Left hindlimb (tissue), 1 donor: ENCODE measurements at regions not wholly inside any gene's neighbourhood (a gene's known extent, or its start where the extent isn't known, plus 50 kb on each side); places are given as distances from the start of the nearest gene placed in this dataset.
A peak's percentile ranks its signal among the peaks of the same experiment; 100 is the strongest.
"Not testable (repeated sequence)": the region's sequence is repeated elsewhere in the genome, so short reads cannot be mapped to it uniquely, and the experiment has no call there.

Source experiments
- DNase-seq: peaks from one replicate; pipeline ENCODE4 v3.0.0-alpha.2; 2018

DNA sequence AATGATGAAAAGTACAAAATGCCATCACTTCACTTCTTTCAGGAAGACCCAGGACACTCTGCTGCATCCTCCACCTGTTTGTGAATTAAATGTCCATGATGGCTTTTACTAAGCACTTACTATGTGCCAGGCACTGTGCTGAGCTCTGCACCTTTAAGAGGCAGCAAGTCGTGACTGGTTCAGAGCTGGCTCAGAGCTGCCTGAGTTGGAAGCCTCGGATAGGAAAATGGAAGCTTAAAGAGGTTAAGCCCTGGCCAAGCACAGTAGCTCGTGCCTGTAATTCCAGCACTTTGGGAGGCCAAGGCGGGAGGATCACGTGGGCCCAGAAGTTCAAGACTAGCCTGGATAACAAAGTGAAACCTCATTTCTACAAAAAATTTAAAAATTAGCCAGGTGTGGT, 95.6 kb downstream of the SNX5 start:
- DNase-seq: no peak

DNA sequence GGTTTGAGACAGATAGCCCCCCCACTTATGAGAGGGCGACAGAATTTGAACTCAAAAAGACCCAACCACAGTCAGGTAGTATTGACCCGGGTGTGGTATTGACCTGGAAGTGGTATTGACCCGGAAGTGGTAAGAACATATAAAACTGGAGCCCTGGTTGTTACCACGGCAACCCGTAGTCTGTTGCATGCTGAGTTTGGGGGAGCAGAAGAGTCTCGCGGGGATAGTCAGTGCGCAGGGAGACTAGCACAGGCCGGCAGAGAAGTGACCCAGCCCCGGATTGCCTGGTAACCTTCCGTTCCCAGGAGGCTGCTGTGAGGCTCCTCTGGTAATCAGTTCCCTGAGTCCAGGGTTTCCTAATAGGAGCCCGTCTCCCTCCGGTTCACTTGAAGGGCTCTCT, 96.2 kb downstream of the SNX5 start:
- DNase-seq: no peak

DNA sequence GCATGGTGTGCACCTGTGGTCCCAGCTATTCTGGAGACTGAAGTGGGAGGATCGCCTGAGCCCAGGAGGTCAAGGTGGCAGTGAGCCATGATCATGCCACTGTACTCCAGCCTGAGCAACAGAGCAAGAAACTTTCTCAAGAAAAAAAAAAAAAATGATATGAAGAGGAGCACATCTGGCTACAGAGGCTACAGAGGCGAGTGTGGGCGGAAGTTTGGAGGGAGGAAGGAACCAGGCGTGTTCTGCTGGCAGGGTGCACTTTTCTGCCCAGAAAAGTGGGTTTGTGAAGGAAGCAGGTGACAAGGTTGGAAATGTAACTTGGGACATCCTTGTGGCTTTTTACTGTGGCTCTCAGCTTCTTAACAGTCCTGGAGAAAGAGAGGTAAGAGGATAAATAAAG, 96.7 kb downstream of the SNX5 start:
- DNase-seq: no peak

DNA sequence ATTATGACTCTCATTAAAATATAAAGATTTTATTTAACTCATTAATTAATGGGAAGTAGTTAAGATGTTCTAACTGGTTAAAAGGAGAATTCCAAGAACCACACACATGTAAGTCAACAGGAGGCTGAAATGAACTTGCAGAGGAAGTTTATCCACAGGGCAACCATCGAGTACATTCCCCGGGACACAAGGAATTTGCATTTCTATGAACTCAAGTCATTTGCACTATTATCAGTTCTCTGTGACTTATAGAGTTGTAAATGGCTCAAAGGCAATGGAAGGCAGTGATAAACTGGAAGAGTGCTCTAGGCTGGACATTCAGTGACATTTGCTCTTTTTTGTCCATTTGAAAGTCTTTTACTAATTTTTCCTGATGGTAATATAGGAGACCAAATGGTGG, 97.4 kb downstream of the SNX5 start:
- no peak for DNase-seq

DNA sequence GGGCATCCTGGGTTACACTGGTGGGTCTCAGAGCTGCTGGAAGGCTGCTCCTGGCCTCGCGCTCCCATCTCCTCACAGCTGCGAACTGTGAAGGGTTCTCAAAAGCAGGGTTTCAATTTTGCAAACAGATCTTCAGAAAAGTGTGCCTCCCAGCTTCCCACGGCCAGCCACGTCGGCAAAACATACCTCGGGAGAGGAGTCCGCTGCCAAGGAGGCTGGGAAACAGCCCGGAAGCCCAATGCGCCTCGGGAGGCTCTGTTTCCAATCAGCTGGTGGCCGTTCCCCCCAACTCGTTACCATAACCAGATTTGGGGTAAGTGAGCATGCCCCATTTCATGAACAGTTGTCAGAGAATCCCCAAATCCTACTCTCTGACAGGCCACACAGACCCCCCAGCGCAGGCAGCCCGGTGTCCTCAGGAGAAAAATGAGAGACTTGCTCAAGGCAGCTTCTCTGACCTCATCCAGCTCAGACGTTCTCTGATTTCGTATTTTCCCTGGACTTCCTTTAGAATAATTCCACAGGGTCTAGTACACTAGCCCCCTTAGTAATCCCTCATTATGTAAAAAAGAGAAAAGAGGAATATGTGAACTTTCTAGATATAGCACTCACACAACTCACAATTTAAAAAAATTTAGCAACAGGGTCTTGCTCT, 98.4 kb downstream of the SNX5 start:
- DNase-seq: peak; percentile 73

DNA sequence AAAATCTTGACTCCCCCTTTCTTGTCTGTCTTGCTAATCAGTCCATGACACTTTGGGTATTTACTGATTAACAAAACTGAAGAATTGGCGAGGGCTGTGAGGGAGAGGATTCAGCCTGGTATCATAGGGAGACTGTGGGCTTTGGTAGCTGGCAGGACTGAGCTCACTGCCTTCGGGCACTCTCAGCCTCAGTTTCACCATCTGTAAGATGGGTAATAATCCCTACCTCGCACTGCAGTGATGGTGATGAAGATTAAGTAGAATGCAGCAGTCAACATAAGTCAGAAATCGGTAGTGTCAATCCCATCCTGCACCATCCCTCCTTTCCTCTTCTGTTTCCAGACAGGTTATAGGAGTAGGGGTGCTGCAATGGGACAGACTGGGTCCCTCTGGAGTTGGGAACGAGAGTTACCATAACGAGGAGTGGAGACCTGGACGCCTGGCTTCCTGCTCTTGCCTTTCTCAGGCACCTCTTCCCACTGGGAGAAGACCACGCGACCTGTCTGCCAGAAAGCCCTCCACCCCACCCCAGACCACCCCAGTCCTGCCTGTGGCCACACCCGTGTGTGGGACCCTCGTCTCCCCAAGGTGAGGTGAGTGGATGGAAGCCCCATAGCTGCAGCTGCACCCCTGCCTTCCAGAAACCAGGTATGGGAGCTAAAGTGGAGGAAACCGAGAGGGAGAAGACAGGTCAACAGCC, 99.1 kb downstream of the SNX5 start:
- no peak for DNase-seq

DNA sequence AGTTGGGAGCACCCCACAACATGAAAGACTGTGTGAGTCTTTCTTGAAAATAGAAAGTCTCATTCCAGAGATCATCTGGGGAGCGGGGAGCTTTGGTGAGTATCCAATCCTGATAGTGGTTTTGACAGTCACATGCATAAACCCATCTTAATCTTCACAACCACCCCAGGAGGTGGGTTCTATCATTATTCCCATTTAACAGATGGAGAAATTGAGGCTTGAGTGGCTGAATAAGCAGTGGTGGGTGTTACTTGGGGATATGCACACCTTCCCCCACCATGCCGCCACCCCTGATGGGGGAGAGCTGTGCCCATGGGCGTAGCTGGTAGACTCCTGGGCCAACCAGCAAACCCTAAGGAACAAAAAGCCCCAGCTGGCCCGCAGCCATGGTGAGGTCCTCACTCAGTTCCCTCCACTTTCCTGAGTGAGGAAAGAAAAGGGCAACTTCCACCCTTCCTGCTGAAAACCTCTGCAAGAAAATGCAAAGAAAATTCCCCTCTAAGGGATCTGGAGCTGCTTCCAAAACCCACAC, 99.8 kb downstream of the SNX5 start:
- DNase-seq: no peak

DNA sequence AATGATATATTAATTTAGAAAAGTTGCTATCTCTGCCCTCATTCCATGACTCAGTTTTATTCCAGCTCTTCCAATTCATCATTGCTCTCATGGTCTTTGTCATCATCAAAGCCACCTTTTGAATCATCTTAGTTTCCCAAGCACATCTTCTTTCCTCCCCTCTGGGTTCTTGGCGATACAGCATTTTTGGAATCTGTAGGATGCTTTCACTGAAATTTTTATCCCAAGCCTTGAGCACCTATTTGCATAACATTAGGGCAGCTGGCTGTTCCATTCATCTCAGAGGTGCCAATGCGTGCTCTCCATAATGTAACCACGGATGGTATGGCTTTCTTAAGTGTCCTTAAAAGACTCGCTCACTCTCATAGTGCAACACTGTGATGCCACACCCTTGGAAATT, 100.4 kb downstream of the SNX5 start:
- DNase-seq: no peak

DNA sequence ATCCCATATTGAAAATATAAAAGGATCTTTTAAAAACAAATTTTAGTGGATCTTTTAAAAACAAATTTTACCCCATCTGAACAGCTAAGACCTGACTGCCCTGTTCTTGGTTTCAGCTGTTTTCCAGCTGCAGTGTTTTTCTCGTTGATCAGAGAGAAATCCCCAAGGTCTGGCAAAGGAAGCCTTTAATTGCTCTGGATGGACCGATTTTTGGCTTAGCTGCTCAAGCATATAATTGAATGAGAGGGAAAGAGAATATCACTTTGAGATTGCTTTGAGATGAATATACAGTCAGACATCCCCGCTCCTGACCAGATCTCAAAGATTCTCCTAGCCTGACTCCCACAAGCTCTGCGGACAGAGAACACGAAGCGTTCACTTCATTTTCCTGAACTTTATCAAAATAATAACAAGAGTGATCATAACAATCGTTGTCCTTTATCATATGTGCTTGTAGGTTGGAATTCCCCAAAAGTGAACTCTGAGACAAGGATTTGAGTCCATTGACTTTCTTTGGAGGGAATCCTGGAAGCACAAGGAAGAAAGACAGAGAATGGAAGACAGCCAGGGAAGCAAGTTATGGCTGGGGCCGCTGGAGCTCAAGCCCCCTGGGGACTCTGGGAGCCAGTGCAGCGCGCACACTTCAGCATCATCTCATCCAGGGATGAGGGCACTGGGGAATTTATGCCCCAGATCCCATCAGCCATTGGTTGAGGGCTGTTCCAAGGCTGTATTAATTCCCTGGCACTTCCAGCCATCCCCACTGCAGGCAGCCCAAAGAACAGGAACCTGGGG, 101.3 kb downstream of the SNX5 start:
- no peak for DNase-seq

DNA sequence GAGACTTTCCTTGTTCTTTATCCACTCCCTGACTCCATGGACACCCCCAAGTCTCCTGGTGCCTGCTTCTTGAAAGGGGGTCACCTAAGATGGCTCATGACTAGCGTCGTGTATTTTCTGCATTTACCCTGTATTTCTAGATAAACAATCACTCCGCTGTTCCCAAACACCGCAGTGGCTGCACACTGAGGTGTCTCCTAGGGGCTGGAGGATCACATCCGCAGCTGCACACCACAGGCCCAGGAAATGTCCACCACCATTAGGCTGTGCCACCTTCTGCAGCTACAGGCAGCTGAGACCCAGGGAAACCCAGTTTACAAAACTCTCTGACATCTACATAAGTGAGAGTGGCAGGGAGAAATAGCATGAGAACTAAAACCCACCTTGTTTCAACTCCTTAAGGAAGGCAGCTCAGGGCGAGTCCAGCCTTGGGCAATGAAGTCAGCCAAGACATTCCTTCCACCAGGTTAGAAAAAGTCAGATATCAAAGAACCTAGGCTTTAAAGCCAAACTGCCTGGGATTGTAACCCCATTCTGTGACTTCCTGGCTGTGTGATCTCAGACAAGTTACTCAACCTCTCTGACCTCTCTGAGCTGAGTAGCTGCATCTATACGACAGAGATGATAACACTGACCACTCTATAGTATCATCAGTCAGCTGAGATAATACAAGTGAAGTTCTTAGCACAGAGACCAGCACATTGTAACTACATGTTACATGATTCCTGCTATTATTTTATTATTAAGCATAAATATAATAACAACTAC, 102.2 kb downstream of the SNX5 start:
- DNase-seq: no peak

DNA sequence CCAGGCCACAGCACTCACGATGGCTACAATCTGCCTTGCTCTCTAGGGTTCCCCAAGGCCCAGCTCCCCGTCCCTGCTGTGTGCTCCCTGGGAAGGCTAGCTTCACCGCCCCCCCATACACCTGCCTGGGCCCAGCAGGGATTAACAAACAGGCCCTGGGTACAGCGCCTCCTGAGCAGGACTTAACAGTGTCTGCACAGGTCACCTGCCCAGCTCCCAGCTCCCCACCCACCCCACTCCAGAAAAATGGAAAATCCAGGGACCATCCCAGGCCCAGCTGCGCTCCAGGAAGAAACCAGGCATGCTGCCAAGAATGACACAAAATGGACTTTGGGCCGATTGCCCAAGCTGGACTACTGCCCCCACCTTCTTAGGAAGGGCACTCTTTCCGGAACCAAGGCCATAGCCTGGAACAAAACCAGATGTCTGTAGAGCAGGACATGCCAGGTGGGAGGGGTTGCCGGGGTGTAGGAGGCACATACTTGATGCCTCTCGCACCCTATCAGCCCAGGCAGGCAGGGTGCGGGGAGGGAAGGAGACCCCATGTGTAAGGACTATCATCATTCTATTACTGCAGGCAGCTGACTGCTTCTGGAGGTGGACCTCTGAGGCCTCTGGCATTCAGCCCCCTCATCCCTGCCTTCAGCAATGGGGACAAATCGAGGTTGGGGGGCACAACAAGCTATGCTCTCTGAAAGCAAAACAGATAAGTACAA, 104.9 kb downstream of the SNX5 start:
- DNase-seq: peak; percentile 58

DNA sequence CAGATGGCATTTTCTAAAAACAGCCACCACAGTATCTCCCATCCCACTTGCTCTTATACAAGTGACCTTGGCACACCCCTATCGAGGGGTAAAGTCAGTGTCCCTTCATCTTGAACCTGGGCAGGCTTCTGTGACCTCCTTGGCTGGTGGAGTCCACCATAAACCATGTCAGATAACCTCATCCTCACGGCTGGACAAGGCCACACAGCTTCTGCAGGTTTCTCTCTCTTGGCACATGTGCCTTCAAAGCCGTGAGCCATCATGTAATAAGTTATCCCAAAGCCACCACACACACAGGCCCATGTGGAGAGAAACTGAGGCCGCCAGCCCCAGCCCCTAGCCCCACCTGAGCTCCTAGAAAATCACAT, 105.4 kb downstream of the SNX5 start:
- DNase-seq: no peak

DNA sequence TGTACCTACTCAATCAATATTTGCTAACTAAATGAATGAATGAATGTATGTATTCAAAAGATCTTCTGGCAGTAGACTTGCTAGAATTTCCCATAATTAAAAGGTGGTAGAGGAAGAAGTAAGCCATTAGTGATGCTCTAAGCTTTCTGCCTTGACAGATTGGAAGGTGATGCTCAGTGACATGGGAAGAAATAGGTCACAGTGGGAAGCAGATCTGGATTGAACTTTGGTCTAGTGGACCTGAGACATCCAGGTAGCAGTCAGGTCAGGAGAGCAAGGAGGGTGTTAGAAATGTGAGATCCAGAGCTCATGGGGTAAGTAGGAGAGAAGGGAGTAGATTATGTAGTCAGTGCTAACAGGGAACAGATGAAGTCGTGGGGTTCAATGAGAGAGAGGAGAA, 106.4 kb downstream of the SNX5 start:
- no peak for DNase-seq

DNA sequence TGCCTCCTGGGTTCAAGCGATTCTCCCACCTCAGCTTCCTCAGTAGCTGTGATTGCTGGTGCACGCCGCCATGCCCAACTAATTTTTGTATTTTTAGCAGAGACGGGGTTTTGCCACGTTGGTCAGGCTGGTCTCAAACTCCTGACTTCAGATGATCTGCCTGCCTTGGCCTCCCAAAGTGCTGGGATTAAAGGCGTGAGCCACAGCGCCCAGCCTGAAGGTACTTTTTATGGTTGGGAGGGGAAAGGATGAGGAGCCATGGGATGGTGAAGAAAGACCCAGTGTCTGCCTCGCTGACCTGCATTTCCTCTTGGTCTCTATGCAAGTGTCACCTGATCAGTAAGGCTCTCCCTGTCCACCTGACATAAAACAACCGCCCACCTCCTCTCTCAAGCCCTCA, 107.0 kb downstream of the SNX5 start:
- not testable (repeated sequence) for DNase-seq

DNA sequence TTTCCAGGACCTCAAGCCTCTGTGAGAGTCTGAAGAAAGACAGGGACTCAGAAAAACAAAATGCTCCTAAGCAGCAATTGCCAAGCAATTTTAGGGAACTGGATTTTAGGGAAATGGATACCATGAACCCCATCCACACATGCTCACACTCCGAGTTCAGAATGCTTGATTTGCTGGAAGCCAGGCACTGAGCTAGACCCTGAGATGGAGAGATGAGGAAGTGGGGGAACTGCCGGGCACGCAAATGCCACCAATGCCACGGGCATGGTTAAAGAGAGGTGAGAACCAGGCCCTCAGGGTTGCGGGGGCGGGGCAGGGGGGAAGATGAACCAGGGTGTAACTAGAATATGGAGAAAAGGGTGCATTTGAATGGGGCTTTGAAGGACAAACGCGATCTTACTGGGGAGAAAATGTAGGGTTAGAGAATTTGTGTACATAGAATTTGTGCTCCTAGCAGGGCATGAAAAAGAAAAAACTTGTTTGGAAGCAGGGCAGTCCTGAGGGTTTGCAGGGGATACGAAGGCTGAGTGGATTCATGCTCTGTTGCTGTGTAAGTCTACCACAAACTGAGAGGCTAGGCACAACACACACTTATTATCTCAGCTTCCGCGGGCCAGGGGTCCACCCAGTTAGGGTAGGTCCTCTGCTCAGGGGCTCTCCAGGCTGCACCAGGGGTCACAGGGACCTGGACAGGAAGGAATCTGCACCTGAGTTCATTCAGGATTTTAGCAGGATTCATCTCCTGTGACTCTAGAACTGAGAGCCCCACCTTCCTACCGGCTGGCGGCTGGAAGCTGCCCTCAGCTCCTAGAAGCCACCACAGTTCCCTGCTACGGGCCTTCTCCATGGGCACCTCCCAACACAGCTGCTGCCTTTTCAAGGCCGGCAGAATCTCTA, 108.0 kb downstream of the SNX5 start:
- no peak for DNase-seq

DNA sequence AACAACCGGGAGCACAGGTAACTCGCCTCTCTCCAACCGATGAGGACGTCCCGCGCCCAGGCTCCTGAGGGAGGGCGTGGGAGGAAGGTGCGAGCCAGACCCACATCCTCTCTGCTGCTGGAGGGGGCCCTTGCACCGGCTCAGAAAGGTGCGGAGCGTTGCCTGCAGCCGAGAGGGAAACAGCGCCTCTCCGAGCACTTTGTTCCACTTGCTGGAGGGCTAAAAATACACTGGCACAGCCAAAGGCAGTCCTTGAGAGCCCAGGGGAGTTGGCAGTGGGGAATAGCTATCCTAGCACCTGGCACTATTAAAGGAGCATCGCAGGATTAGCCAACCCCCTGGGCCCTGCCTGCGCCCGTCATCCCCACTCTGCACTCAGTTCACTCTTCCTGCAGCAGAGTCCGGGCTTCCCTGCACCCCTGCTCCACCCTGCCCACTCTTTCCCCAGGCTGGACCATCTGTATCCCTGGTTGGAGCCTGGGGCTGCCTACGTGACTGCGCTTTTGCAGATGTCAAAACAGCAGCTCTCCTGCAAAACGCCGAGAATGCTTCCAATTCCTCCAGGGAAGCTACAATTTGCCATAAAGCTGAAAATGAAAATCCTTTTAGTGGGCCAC, 108.9 kb downstream of the SNX5 start:
- no peak for DNase-seq

DNA sequence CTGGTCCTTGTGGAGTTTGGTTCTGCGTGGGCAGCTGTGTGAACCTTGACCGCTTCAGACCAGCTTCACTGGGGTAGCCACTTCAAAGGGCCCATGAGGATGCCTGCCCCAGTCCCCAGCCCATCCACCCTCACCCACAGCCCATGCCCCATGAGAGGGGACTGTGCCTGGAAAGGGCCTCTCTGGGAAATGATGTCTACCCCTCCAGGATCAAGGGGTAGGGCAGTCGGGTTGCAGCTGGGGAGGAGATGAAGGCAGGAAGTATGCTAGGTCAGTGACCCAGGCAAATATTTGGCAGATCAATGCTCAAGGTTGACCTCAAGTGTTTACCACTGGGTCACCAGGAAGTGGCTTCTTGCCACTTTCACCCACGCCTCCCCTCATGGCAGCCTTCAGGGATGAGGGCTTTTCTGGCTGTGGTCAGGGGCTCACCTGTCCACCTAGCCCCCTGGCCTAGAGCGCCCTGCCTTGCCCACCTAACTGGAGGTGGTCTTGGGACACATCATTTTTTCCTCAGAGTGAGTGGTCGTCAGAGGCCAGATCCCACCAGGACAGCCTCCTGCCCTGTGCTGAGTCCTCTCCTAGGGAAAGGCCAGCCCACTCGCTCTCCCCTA, 109.5 kb downstream of the SNX5 start:
- DNase-seq: no peak

DNA sequence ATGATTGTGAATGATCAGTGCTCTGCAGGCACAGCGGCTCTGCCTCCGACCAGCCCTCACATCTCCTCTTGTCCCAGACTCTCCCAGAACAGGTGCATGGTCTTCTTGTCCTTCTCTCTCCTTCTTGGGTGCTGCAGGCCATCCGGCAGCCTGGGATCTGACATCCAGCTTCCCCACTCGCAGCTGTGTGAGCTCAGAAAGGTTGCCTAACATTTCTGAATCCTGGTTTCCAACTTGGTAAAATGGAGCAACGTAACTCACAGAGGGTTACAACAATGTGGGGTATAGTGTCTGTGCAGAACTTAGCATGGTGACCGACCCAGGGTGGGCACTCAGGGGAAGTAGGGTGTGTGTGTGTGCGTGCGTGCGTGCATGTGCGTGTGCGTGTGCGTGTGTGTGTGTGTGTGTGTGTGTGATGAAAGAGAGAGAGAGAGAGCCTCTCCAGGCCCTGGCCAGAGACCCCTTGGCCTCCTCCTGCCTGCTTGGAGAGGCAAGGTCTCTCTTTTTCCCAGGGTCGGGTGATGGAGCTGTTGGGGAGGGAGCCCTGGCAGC, 110.1 kb downstream of the SNX5 start:
- no peak for DNase-seq

DNA sequence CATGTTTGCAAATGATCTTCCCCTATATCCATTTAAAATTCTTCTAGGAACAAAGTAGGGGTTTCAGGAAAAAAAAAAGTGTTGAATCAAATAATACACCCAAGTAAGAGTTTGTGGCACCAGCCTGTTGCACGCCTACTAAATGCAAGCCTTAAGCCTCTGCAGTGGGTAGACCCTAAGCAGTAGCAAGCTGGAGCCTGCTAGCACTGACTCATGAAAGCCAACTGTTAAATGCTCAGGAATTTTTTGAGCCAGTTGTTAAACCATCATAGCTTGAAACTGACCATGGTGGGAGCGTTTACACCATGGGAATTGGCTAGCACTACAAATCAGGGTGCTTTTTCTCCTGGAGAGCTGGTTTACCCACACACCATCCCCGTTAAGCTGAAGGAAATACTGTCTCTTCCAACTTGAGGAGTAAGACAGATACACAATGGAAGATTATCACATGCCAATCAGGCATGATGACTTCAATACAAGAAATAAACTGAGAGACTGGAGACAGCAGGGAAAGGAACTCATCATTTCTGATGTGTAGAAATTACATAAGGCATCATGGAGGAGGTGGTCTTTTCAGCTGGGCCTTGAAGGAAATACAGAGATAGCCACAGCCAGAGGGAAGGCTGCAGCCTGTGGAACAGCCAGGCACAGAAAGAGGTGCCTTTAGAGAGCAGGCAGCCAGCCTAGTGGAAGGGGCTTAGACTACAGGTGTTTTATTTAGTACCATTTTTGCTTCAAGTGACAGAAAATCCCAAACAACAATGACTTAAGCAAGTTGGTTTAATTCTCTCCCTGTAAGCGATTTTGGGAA, 110.8 kb downstream of the SNX5 start:
- no peak for DNase-seq
